Glomerular visceral epithelial cell (primary cell): ENCODE measurements at regions not wholly inside any gene's neighbourhood (a gene's known extent, or its start where the extent isn't known, plus 50 kb on each side); places are given as distances from the start of the nearest gene placed in this dataset.

Experiments
- DNase-seq: peaks from one replicate; pipeline ENCODE4 v3.0.0-alpha.2; 2016; ENCODE audit errors: extremely low spot score

DNA sequence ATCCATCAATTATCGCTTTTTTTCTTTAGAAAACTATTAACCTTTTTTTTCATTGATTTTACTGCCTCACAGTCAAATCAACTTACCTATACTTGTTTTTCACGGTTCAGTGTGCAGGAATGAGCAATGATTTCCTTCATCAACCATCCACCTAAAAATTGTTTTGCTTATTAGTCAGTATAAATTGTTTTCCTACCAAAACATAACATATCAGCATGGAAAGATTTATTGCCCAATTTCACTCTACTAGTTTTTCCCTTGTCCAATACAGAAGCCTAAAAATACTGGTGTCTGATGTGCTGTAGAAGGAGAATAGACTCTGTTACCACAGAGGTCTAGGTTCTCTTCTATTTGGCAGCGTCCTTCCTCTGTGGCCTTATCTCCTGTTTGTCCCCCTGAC lies 558.2 kb upstream of the CITED2 start:
- no peak for DNase-seq

DNA sequence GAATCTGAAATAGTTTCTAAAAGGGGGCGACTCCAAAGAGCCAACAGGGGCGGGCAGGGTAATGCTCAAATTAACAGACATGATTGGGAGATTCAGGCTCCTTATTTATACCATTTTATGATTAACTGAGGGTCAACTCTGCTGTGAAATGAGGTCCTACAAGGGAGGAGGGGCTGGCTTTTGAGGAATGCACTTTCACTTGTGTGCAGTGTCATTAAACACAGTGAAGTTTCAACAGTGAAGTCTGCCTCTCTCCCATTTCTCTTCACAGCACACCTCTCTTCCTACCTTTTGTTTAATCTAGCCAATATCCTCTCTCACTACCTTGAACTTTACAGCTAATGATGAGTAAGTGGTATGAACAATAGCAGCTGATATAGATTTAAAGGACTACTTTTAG lies 557.3 kb upstream of the CITED2 start:
- peak; percentile 17 for DNase-seq

DNA sequence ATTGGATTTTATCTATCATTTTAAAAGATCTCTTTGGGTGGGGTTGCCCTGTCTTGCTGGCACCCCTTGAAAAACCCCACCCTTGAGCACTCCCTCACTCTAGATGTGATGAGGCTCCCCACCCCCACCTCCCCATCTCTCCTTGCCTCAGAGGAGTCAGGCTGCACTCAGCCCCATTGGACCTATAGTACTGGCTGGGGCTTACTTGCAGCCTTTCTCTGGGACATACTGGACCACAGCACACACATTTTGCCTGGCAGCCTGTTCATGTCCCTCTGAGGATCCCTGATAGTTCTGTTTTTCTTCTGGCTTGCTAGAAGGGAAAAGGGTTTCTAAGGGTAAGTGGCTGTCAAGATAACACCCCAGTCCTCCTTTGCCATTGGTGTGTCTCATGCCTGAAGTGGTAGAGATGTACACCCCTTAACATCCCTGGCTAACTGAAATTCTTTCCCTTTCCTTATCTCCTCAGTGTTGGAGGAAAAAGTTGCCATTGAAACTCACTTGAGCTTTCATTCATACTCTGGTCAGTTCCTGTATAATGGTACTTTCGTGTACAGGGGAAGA lies 553.4 kb upstream of the CITED2 start:
- DNase-seq: no peak

DNA sequence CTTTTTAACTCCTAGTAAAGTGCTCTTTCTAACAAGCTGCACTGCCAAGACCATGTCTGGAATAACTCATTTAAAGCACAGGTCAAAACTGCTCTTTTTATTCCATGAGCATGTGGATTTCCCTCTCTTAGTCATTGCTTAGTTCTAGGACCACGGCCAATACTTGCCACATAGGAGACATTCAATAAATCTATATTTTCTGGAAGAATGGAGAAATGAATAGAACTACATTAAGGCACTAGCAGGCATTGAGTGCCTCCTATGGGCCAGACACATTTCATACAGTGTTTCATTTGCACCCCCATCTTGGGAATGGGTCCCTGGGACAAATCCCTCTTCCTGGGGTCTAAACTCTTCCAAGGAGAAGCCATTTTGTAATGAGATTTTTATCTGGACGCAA lies 552.8 kb upstream of the CITED2 start:
- DNase-seq: no peak

DNA sequence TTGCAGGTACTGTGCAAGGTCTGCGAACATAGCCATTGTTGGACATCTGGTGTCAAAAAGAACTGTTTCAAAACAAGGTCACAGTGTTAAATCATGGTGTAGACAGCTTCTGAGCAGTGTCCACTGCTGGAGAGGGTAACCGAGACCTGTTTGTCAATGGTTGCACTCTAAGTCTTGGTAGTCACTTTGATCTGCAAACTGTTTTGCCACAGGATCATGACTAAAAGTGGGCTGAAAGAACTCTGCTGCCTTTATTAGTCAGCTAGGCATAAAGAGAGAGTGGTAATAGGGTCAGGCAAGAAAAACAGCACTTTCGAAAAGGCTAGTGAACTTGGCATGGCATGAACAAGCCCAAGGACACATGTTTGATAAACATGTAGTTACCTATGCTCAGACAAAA lies 552.3 kb upstream of the CITED2 start:
- no peak for DNase-seq

DNA sequence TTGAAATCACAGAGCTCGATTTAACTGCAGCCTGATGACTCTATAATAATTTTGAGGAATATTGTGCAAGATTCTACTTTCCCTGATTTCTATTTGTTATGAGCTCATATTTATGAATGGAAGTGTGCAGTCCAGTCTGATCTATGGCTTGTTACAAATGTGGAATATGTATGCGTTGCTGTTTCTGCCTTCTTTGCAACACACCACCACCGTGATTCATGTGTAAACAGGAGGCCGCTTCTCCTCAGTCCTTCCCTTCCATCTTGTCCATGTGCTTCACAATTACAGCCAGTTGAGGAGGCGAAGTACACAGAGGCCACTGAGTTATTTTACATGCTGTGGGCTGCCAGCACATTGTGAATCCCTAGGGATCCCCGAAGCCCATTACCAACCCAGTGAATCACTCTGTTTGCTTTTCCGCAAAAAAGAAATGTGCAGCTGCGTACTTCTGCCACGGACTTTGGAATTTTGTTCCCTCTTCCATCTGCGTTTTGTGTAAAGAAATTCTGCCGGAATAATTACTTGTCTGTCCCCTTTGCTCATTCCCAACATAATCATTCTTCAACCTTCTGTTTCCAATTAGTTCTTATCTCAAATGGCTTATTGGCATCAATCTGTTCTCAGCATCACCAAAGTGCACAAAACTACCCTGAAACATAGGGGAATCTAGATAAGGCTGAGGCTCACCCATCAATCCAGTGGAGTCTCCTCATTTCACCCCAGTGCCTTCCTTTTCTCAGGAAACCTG lies 551.6 kb upstream of the CITED2 start:
- no peak for DNase-seq

DNA sequence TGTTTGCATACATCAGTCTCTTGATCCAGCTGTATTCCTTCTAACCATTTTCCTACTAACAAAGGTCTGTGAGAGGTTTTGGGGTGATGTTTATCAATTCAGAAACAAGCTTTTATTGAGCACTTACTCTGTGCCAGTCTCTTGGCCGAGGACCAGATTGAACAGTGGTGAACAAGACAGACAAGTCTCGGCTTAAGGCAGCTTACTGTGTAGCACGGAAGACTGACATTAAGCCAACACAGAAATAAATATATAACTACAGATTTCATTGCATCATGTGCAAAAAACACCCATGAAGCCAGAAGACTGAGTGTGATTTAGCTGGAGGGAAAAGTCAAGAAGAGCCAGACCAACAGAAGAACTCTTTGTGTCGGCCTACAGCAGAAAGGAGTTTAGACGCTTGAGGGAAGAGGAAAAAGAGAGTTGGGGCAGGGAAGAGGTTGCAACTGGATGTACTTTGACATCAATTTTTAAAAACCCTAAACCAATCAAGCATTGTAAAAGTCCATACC lies 549.6 kb upstream of the CITED2 start:
- no peak for DNase-seq

DNA sequence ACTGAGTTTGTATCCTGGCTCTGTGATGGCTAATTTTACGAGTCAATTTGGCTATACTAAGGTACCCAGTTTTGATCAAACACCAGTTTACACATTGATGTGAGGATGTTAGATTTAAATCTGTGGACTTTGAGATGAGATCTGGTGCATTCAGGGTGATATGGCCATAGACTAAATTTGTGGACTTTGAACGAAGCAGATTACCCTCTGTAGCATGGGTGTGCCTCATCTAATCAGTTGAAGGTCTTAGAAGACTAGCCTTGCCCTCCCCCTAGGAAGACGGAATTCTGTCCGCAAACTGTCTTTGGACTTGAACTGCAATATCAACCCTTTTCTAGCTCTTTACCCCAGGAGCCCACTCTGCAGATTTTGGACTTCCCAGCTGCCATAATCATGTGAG lies 547.8 kb upstream of the CITED2 start:
- no peak for DNase-seq

DNA sequence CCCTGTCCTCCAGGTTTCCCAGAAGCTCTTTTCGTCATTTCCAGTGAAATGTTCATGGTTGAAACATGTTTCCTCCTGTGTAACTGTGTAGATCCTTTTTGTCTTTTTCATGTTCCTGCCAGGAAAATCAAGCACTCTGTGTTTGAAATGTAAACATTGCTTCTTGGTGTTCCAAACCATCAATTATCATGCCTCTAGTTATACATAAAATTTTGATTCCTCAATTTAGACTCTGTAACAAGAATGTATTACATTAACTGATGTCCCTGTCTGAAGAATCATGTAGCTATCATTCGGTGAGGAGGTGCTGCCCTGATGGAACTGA lies 546.3 kb upstream of the CITED2 start:
- DNase-seq: no peak

DNA sequence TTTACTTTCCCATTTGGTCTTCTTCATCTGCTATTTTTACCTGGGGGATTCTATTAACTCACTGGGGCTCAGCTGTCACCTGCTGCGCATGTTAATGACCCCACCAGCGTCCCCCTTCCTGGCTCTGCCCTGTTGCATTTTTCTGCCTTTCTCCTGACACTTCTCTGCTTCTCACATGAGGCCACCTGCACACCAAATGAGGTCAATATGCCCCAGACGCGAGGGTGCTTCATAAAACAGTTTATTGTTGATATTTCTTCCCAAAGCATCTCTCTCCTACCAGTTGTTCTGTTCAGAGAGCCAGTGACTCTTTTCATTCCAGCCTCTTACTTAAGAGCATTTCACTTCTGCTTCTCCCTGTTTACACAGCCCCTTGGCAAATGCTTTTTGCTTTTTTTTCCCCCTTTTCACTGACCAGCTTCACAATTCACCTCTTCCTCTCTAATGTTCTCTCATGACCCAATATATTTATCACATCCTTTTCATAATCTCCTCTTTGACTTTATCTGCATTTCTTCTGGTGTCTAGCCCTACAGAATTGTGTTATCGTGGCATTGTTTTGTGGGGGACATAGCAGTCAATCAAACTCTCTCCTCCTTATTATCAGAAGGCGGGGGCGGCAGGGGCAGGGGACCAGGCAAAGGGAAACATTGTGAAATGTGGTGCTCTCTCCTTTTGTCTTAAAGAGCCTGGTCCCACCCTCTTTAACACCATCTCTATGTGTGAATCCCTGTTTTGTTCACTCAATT lies 545.8 kb upstream of the CITED2 start:
- DNase-seq: no peak

DNA sequence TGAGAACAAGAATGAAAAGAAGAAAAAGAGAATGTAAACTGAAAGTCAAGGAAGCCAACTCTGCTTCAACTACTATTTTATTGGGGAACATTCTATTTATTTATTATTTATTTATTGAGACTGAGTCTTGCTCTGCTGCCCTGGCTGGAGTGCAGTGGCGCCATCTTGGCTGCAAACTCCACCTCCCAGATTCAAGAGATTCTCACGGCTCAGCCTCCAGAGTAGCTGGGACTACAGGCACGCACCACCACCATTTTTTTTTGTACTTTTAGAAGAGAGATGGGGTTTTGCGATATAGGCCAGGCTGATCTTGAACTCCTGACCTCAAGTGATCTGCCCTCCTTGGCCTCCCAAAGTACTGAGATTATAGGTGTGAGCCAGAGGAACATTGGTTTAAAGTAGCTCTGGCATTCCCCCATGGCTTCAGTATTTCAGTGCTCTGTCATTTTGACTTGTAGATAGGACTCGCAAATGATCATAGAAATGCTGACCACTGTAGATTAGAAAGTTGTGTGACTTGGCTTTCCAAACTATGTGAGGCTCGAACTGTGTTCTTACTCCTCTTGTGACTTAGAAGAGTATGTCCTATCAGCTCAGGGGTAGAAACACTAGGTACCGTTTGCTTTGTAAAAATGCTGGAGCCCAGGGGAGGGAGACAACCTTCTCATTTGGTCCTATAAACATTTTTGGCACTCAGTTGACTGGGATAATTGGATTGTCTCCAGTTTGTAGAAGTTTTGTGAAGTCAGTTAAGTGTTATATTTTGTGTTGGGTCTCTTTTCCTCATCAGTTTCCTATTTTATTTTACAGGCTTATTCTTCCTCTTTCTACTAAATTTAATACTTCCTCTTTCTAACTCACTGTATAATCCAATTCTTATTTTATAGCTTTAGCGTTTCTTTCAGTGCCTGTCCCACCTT lies 544.9 kb upstream of the CITED2 start:
- DNase-seq: no peak

DNA sequence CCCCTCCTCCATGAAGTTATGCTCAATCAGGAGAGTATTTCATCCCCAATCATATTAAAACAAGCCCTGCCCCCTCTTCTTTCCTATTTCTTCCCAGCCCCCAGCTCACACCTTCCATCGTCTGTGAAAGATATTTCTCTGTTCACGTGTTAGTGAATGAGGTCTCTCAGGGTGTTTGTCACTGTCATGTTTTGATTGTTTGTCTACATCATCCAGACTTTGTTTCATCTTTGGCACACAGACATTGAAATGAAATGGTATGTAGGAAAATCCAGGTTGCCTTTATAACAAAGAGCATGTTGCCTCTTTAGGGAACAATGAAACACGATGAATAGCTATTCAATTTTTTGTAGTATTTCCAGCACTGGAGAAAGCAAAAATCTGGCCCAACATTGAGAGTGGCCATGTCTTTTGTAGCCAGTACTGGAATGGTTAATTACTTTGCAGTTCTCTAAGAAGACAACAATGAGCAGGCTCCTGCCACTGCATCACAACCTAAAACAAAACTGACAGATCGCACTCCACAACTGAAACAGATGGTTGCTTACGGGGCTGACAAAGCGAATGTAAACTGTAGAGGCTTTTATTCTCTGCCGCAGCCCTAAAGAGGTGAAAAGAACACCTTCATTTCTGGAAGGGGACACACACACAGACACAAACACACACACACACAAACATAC lies 543.6 kb upstream of the CITED2 start:
- DNase-seq: no peak

DNA sequence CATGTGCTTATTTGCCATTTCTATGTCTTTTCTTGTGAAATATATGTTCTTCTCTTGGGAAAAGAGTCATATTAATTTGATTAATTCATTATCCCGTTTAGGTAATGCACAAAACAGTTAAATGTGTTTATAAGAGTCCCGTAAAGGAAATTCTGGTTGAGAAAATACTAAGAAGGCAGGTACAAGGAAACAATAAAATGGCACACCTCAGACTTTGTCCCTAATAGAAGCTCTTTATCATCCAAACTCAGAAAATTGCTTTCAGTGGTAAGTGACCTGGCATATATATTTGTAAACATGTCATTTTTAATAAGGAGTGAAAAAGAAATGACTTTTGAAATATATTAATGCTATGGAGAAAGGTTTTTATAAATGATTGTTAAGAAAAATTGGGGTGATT lies 540.5 kb upstream of the CITED2 start:
- no peak for DNase-seq

DNA sequence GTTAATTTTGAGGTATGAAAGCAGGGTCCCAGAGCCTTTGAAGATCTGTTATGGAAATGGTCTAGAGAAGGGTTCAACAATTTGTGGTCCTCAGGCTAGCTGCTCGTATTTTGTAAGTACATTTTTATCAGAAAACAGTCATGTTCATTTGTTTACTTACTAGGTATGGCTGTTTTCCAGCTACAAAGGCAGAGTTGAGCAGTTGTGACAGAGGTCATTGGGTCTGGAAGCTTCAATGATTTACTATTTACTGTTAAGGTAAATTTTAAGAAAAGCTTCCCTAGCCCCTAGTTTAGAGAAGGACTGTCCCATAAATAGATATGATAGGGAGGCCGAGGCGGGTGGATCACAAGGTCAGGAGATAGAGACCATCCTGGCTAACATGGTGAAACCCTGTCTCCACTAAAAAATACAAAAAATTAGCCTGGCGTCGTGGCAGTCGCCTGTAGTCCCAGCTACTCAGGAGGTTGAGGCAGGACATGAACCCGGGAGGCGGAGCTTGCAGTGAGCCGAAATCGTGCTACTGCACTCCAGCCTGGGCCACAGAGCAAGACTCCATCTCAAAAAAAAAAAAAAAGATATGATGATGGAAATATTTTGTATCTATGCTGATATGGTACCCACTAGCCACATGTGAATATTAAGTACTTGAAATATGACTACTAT lies 538.4 kb upstream of the CITED2 start:
- no peak for DNase-seq

DNA sequence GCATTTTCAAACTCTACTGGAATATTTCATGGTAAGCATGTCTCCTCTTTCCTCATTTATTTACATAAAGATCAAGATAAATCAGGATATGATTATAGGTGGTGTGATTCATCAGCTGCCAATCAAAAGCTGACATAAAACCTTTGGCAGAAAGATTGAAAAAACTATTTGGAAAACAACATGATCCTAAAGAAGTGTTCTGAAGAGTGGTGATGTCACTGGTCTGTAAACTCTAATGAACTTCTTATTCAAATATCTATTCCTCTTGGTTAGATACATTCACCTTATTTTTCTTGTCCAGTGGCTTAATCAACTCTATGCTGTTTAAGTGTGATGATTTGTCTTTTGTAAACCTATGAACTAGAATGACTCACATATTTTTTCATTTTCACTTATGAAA lies 535.5 kb upstream of the CITED2 start:
- no peak for DNase-seq

DNA sequence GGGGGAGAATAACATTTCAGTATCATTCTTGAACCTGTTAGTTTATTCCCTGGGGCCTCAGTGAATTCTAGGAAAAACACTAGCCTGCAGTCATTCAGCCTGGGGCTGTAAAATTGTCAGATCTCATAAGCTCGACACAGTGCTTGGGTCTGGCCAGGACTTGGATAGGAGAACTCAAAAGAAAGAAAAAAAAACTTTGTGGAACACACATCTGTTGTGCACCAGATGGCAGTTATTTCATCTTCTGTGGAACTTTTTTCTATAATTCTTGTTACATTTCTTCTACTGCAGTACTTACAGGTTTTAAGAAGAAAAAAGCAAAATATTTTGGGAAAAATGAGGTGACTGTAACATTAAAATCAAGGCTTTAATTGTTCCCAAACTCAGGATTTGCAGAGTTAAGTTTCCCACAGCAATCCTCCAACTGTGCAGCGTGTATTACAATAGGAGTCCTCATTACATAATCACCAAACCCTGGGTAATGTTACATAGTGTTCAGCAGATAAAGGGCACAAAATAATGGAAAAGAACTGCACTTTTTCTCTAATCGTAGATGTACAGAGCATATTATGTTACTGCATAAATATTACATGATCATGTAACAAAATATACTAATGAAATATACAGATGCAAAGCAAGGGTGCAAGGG lies 531.1 kb upstream of the CITED2 start:
- DNase-seq: no peak

DNA sequence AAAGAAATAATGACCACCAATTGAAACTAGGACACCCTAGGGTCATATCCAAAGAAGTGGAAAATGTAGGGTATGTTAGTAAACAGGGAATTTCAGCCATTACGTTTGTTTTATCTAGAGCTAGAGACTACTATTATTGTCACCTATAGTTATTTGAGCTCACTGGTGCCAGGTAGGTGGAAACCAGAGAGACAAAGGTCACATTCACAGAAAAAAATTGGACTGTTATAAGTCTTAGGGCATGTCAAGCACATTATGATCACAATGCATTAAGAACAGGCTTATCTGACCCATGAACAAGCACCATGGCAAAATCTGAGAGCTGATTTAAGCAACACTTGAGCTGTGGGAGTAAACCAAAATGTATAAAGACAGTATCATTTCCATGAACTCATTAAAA lies 530.1 kb upstream of the CITED2 start:
- DNase-seq: no peak

DNA sequence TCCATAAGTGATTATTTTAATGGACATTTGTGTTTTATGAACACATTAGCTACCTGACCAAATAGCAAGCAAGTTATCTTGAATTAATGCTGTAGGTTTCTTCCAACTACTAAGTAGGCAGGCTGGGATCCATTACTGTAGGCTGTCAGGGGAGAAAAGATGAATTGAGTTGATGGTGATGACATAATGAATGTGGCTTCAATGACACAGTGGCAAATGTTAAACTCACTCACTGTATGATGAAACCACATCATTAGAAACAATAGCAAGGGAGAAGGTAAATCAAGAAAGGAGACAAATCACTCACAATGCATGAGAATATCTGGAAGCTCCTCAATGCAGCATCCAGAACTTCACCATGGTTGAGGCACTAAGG lies 529.7 kb upstream of the CITED2 start:
- DNase-seq: no peak

DNA sequence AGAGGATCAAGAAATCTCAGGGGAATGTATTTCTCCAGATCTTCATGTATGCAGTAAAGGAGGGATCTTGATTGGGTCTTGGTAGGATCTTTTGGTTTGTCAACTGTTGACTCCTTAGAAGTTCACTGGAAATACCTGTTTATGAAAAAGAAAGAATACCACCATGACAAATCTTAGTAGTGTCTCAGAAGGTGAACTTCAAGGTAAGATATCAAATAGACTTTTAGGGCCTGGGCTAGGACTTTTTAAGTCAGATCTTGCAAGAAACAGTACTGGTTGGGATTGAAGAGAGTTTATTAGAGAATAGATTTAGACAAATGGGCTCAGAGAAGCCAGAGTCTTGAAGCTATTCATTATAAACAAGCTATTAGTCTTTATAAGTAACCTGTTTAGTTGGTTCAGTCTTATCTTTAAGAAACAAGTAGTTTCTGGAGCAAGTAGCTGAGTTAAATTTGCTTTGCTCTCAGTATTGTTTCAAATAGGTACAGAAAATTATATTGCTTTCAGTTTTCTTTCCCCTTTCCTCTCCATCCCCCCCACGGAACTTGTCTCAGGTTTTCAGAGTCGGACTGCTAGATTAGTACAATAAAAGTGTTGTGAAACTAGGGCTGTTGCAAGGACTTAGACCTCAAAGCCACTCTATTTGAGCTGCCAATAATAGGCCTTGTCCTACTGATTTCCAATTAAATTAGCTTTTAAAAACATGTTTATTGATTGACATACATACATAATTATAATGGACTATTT lies 529.1 kb upstream of the CITED2 start:
- no peak for DNase-seq
